GM21717 (cell line): ENCODE measurements at regions not wholly inside any gene's neighbourhood (a gene's known extent, or its start where the extent isn't known, plus 50 kb on each side); places are given as distances from the start of the nearest gene placed in this dataset.
"Not testable (repeated sequence)": the region's sequence is repeated elsewhere in the genome, so short reads cannot be mapped to it uniquely, and the experiment has no call there.

Experiments used
- ATAC-seq: cut with Tn5 transposase; IDR thresholded peaks from one replicate; pipeline ENCODE4 v1.9.1; 2021; ENCODE audit warnings: mild to moderate bottlenecking, moderate library complexity; ENCODE audit not compliant: unreplicated experiment

DNA sequence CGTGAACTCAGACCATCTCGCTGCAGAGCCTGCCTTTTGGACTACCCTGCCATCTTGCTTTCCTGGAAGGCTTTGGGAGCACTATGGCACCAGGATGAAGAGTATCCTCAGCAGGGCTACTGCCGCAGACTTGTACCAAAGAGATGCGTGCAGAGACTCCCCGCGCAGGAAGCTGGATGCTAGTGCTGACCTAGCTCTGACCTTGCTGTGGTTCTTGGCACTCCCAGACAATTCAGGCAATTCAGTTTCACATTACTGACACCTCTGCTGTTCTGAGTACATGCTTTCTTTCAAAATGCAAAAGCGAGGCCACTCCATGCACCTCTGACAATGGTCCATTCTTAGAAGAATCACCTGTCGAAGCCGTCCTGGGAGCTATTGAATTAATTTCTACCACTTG, 251.5 kb upstream of the MEX3C start:
- ATAC-seq: no peak

DNA sequence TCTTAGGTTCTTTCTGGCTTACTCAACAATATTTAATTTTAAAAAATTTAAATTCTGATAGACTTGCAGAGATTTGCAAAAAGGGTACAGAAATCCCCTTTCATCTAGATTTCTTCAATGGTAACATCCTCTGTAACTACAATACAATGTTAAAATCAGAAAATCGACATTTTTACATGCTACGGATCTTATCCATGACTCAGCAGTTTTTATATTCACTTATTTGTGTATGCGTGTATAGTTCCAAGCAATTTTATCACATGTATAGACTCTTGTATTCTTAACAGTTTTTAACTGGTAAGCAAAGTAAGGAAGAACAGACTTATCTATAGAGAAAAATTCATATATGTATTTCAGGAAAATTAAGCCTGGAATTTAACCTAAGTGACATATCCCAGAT, 256.1 kb upstream of the MEX3C start:
- no peak for ATAC-seq

DNA sequence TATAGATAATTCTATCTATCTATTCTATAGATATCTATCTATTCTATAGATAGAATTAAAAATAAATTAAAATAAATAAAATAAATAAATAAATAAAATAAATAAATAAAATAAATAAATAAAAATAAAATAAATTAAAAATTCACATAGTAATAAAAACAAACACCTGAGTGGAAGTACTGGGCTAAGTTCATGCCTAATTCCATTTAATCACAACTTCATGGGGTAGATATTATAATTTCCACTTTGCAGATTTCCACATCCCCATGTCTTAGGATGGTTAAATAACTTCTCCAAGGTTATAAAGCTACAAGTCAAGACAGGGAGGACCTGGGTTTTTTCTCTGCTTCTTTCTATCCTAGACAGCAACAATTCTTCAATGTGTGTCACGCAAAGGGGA, 261.4 kb upstream of the MEX3C start:
- no peak for ATAC-seq

DNA sequence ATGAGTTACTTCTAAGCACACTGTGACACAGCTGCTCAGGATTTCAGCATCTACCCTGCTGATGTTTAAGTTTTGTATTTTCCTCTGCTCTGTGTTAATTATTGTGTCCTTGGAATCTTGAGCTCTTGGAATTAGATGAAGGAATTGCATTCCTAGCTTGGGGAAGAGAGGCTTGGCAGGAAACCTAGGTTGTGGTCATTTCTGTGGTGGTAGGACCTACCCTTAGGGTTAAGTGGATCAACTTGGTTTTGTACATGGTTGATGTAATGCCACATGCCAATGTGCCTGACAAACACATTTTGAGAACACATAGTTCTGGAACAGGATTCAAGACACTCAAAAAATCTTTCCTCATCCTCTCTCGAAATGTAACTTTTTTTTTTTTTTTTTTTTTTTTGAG, 264.5 kb upstream of the MEX3C start:
- no peak for ATAC-seq

DNA sequence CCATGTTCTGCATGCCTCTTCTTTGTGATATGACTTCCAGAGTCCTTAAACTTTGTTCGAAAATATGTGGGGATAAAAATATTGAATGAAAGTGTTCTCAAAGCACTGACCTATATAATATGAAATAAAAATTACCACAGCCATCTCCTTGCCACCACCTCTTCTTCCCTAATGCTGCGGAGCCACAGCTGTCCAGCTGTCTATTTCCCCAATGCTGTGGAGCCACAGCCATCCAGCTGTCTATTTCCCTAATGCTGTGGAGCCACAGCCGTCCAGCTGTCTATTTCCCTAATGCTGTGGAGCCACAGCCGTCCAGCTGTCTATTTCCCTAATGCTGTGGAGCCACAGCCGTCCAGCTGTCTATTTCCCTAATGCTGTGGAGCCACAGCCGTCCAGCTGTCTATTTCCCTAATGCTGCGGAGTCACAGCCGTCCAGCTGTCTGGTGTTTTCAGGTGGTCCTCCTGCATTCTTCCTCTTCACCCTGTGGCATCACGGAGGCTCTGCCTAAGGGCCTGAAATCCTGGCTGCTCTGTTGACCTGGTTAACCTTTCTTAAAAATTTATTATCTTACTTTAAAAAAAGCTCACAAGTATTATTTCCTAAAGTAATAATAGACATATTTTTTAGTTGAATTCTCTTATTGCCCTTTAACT, 266.1 kb upstream of the MEX3C start:
- no peak for ATAC-seq

DNA sequence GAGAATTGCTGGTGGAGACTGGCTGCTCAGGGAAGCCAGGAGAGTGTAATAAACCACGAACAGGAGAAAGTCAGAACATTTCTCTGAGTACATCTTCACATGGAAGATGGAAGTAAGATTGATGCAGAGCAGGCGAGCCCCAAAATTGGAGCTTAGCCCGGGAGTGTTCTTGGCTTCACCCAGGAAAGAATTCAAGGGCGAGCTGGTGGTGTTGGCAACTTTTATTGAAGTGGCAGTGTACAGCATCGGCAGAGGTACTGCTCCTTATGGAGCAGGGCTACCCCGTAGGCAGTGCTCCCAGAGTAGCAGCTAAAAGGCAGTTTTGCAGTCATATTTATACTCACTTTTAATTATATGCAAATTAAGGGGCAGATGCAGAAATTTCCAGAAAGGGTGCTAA, 281.4 kb upstream of the MEX3C start:
- no peak for ATAC-seq

DNA sequence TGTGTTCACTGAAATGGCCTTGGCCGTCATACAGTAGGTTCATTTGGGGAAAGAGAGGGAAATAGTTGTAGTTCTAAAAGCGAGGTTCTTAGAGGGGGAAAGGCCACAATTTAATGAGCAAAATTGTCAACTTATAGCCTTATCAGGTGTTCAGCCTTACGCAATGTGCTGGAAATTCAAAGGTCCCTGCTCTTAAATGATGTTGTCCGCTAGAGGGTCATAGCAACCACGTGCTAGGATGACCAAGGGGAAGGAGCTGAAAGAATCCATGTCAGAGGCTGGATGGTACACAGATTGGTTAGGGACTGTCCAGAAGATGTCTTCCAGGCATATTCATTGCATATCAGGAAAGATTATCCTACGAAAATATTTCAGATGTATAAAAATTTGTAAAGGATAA, 282.3 kb upstream of the MEX3C start:
- ATAC-seq: no peak

DNA sequence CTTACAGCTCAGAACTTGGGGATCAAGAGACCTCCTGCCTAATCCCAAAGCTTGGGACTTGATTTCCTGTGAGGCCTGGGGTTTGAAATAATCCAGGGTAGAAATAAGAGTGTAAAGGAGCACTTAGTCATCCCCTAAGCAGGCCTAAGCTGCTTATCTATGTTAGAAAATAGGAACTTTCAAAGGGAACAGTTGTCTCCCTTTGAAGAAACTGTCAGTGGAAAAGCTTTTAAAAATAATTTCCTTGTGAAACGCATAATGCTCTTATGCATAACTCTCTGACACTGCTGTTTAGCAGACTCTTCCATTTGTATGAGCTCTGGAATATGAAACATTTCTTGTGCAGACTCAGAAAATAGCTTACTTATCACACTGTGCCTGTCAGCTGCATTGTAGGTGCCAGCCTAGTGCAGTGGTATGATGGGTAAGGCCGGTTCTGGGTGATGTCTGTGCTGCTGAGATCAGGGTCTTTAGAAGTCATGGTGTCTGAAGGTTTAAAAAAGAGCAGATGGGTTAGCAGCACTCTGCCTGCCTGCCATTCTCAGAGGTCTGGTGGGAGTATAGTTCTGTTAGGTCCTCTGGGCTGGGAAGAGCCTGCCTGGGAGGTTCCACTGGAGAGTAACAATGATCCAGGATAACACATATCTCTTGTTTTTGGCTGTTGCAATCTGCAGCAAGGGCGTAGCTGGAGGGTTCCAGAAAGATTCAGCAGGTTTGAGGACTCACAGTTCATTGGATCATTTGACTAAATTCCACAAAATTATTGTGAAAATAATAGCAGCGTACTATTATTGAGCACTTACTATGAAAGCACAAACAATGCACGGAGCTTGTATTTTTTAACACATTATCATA, 283.2 kb upstream of the MEX3C start:
- no peak for ATAC-seq

DNA sequence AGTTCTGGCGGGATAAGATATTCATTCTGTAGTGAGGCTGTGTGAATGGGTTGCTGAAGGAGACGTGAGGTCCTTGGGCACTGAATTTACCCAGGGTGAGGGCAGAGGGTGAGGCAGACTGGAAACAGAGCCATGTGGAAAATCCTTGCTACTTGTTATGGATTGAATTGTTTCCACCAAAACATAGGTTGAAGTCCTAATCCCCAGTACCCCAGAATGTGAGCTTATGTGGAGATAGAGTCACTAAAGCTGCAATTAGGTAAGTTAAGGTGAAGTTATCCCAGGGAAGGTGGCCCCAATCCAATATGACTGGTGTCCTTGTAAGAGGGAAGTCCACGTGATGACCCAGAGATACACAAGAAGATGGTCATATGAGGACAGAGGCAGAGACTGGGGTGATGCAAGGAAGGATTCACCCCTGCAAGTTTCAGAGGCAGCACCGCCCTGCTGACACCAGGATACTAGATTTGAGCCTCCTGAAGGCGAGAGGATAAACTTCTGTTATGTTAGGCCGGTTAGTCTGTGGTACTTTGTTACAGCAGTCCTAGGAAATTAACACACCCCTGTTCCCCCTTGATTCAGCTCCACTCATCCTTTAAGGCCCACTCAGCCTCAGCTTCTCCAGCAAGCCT, 289.4 kb upstream of the MEX3C start:
- no peak for ATAC-seq

DNA sequence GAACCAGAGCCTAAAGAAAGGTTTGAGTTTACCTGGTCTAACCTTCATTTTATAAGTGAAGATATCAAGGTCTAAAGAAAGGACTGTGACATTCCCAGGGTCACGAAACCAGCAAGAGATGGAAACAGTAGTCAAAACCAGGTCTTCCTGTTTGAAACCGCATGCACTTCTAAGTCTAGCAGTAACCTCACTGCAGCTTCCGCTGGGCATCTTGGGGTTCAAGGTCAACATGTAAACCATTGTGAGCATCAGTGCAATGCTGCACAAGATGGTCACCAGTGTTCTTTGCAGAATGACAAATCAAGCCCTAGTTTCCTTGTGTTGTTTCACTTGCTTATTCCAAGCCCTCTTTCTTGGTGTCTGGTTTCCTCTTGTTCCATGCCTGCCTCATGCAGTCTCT, 292.9 kb upstream of the MEX3C start:
- ATAC-seq: no peak

DNA sequence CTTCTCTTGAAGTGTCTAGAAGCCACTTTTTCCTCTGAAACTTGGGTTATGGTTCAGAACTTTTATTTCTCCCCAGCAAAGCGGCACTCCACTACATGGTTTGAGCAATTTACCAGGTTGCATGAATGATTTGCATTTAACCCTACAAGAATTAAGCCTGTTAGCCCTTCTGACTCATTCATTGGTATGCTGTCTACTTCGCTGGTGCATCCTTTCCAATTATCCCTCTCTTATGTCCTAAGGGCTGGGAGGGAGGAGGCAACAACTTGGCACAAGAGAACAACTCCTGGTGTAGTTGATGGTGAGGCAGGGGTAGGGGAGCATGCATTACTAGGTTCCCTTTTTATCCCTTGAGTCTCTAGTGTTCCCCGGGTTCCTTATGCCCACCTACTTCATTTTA, 293.4 kb upstream of the MEX3C start:
- ATAC-seq: no peak

DNA sequence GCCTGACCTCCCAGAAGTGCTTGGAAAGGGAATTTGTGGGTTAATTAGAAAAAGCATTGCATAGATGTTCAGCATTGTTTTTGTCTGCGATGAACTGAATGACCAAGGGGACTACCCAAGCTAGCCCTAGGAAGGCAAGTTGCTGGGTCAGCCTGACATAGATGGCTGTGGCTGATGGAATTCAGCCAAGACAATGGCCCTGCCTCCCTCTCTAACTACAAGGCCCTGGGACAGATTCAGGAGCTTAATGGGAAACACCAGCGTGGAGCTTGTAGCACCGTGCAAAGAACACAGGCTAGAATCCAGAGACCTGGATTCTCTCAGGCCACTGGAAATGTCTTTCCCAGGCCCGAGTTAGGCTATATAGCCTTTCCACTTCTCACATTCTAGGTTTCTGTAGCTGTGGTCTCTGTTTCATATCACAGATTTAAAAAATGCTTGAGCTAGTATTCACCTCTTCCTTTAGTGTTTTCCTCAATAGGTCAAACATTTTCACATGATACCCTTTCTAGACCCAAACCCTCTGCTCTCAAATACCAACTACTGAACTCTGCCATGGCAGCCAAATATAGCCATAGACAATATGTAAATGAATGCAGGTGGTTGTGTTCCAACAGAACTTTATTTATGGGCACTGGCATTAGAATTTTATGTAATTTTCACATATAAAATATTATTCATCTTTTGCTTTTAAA, 294.3 kb upstream of the MEX3C start:
- ATAC-seq: no peak

DNA sequence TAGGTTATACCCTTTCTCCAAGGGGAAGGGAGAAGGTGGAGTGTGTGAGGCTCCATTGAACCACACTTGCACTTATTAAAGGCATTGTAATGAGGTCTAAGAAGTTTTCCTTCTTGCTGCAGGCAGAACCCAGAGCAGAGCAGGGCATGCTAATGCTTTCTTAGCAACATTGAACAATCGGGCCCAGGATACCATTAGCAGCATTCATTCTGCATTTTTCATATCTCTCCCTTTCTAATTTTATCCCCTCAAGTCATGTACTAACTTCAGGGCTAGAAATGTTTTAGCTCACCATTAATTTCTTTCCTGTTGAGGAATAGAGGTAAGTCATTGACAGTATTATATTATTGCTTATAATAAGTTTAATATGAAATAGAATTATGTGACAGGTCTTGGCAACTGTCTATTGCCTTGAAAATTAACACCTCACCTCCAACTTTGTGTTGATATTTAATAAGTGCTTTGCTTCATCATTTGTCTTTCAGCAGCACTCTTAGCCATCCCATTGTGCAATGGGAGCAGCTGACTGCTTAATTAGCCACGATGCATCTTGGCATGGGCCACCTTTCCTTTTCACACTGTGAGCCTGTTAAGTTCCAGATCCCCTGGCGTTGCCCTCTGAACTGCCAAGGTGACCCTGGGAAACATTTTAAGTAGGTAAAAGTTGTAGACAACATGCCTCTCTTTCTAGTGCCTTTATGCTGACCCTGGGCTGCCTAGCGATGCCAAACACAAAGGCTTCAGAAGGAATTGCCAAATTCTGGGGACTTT, 300.8 kb upstream of the MEX3C start:
- no peak for ATAC-seq

DNA sequence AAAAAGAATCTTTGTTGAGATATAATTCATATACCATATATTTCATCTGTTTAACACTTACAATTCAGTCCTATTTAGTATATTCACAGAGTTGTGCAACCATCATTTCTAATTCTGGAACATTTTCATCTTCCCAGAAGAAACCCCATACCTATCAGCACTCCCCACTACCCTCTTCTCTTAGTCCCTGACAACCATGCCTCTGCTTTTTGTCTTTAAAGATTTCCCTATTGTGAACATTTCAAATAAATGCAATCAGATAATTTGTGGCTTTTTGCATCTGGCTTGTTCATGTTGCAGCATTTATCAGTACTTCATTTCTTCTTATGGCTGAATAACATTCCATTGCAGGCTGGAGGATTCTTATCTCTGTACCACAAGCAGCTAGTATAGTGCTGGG, 305.9 kb upstream of the MEX3C start:
- ATAC-seq: no peak

DNA sequence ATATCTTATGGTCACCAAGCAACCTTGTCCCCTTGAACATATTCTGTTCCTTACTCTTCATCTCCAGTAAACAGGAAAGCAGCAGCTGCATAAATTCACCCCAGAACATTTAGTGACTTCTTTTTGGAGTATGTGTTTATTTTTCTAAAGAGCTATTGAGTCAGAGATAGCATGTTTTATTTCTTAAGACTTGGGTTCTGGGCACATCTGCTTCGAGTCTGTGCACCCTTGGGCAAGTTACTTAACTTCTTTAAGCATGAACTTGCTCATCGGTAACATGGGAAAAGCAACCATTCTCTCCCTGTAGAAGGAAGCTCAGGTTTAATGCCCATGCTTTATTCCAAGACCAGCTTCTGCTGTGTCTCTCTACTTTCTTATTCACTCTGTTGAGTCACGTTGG, 309.3 kb upstream of the MEX3C start:
- ATAC-seq: no peak

DNA sequence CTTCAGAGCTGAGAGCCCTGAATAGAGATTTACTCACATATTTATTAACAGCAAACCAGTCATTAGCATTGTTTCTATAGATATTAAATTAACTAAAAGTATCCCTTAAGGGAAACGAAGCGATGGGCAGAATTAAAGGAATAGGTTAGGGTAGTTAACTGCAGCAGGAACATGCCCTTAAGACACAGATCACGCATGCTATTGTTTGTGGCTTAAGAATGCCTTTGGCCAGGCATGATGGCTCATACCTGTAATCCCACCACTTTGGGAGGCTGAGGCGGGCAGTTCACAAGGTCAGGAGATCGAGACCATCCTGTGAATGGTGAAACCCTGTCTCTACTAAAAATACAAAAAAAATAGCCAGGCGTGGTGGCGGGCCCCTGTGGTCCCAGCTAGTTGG, 310.9 kb upstream of the MEX3C start:
- ATAC-seq: not testable (repeated sequence)

DNA sequence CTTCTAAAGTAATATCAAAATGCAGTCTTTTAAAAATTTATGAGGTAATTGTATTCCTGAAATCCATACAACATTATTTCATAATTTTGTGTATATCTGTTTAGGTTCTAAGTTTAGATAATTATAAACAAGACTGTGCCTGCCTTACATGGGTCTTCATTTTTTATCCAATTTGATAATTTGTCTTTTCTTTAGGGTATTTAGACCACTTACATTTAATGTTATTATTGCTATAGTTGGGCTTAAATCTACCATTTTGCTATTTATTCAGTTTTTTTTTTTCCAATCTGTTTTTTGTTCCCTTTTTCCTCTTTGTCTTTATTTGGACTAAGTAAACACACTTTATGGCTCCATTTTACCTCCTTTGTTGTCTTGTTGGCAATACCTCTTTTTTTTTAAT, 312.5 kb upstream of the MEX3C start:
- ATAC-seq: no peak

DNA sequence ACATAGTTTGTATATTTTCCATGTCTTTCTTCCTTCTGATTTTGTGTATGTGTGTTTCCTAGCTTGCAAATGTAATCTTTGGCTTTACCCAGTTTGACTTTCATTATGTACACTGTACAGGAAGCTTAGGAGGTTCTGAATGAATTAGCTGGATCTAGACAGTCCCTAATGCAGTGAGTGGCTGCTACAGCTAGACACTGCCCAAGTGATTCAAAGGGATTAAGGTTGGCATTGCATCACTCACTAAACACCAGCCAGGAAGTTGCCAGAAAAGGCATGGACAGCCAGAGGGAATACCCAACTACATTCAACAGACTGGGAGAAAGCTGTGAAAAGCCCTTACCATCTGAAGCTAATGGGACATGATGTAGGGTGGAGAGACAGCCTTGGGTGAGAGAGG, 316.0 kb upstream of the MEX3C start:
- ATAC-seq: no peak

DNA sequence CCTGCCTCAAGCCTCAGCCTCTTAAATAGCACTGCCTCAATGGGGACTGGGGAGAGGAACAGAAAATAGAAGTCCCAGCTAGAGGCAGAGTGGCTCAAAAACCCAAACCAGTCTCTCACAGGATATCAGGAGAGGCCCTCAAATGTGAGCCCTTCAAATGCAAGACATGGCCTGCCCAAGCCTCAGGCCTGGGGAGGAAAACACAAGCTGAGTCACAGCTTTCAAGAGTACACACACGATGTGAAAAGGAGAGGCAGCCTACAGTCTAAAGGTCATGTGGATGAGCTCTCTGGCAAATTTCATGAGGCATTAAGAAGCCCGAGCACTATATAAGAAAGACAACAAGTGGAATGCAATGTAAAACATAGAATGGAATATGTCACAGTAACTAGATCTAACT, 316.6 kb upstream of the MEX3C start:
- no peak for ATAC-seq

DNA sequence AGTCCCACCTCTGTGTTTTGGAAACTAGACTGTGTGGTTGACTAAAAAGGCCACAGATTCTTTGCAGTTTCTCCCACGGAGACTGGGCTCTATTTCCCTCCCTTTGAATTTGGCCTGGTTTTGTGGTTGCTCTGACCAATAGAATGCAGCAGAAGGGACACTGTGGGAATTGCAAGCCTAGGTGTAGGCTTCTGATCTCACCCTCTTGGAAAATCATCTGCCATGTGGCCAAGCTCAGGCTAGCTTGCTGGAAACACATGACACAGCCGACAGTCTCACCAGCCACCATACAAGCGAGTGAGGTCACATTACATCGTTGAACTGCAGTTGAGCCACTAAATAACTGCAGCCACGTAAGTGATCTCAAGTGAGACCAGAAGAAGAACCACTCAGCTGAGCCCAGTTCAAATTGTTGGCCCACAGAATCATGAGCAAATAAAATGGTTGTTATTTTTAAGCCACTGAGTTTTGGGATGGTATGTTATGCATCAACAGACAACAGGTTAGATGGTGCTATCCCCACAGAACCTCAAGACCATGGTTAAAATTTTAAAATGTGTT, 319.1 kb upstream of the MEX3C start:
- ATAC-seq: no peak

DNA sequence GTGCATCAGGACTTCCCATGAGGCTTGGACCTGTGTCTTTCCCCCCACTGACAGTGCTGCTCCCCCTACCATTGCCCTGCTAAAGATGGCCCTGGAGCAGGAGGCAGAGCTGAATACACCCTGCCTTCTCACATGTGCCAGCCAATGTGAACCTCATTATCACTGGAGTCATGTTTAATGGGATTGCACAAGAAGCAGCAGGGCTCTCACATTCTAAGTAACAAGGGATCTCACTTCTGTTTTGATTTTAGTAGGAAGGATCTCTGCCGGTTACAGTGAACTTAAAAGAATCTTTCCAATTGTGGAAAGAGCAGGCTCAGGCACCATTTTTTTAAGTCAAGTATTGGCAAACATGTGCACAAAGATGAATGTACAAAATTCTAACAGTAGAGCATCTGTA, 322.1 kb upstream of the MEX3C start:
- ATAC-seq: no peak
